ENCODE measurements at regions not wholly inside any gene's neighbourhood (a gene's known extent, or its start where the extent isn't known, plus 50 kb on each side); places are given as distances from the start of the nearest gene placed in this dataset.

GRCh38 chr15:31486906-31487695, 160.5 kb downstream of the KLF13 start:
- TF ChIP-seq, protein P1, sequence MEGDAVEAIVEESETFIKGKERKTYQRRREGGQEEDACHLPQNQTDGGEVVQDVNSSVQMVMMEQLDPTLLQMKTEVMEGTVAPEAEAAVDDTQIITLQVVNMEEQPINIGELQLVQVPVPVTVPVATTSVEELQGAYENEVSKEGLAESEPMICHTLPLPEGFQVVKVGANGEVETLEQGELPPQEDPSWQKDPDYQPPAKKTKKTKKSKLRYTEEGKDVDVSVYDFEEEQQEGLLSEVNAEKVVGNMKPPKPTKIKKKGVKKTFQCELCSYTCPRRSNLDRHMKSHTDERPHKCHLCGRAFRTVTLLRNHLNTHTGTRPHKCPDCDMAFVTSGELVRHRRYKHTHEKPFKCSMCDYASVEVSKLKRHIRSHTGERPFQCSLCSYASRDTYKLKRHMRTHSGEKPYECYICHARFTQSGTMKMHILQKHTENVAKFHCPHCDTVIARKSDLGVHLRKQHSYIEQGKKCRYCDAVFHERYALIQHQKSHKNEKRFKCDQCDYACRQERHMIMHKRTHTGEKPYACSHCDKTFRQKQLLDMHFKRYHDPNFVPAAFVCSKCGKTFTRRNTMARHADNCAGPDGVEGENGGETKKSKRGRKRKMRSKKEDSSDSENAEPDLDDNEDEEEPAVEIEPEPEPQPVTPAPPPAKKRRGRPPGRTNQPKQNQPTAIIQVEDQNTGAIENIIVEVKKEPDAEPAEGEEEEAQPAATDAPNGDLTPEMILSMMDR (IDR thresholded peaks at IDR 0.05): no peak
- no peak for TF ChIP-seq POLR2A (IDR thresholded peaks at IDR 0.05)

Data from testis (tissue), 2 donors.